ENCODE measurements at regions not wholly inside any gene's neighbourhood (a gene's known extent, or its start where the extent isn't known, plus 50 kb on each side); places are given as distances from the start of the nearest gene placed in this dataset.
"Not testable (repeated sequence)": the region's sequence is repeated elsewhere in the genome, so short reads cannot be mapped to it uniquely, and the experiment has no call there.

DNA sequence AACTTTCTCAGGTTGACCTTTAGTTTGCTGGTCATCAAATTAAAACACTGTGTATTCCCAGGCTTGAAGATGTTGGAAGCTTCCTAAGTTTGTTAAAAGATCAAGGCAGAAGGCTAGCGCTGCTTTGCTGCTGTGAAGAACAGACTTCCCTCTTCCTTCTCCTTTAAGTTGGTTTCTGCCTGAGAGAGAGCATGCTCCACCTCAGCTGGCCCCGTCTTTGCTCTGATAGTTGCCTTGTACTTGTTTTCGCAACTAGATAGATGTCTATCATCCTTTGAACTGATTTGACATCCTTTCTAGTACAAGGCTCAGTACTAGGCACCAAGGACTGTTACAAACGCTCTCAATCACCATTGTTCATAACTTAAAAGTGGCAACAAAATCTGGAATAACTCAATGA lies 177.8 kb upstream of the MKLN1 start:
- DNase-seq = no peak

DNA sequence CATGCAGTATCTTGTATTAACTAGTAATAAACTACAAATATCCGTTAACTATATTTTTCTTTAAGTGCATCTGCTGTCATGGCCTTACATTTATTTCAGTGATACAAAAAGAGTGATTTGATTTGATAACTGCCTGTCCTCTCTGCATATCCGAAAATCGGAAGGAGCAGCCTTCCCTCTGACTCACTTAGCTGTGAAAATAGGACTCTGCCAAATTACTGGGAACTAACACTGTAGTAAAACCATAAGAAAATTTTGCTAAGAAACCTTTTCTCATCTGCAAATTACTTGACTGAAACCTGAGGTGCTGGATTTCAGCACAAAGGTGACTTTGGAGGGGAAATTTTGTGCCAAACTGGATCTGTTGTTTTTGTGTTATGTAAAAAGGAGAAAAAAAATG lies 176.6 kb upstream of the MKLN1 start:
- DNase-seq = no peak

DNA sequence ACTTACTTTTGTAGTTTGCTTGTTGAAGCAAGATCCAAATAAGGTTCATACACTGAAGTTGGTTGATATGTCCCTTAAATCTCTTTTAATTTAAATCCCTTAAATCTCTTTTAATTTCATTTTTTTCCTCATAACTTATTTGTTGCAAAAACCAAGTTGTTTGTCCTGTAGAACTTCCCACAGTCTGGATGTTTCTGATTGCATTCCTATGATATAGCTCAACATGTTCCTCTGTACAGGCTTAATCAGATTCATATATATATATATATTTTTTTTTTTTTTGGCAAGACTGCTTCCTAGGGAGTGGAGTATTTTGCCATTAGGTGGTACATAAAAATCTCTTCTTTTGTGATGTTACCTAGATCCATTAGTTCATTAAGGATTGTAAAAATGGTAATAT lies 174.9 kb upstream of the MKLN1 start:
- no peak for DNase-seq

DNA sequence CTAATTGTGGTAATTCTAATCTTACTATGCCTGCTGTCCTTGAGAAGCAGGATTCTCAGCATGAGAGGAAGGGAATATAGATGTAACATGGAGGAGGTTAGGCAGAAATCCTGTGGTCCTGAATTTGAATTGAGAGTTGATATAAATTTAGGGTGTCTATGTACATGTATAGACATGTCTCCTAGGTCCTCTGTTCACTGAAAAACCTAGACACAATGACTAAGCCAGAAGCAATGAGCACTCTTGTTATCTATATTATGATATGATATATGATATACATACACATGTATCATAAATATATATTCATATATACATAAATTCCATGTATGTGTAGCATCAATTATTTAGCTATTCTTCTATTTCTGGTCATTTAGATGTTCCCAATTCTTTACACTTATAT lies 173.3 kb upstream of the MKLN1 start:
- DNase-seq = no peak

DNA sequence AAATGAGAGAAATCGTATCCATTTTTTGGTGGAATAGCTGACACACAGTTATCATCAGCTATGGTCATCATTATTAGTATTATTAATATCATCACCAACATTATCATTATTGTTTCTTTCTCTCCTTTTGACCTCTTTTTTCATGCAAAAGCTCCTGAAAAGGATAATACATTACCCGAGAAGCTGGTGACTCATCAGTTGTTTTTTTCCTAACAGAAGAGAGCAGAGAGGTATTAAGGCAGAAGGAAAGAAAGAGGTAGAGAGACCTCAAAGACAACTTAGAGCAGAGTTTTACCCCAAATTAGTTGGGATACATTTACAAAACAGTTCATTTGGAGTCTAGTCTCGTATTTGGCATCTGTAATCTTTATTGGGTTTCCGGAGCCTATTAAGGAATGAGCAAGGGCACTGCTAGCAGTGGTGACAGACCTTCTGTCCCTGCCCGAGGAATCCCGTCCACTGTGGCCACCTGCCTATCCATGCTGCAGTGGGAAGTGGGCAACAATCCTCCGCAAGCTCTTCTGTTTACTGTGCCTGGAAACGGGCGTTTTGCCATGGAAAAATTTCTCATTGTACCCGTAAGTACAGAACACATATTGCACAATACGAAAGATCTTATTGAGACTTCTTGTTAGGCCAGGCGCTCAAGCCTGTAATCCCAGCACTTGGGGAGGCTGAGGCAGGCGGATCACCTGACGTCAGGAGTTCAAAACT lies 170.0 kb upstream of the MKLN1 start:
- no peak for DNase-seq

DNA sequence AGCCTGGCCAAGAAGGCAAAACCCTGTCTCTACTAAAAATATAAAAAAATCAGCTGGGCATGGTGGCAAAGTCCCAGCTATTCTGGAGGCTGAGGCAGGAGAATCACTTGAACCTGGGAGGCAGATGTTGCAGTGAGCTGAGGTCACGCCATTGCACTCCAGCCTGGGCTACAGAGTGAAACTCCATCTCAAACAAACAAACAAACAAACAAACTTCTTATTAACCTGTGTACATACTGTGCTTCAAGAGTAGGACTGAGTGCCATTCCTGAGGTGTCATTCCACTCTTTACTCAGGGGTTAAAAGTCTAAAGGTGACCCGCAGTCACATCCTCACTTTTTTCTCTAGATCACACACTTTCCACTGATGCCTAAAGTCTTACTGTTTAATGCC lies 169.4 kb upstream of the MKLN1 start:
- DNase-seq = not testable (repeated sequence)

DNA sequence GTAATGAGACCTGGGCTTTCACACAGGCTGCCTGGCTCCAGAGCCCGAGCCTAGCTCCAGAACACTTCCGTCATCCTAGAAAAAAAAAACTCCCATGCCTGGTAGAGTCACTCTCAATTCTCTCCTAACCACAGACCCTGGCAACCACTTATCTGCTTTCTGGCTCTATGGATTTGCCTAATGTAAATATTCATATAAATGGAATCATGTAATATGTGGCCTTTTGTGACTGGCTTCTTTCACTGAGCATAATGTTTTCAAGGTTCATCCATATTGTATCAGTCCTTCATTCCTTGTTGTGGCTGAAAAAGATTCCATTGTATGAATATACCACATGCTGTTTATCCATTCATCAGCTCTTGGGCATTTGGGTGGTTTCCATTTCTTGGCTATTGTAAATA lies 167.7 kb upstream of the MKLN1 start:
- no peak for DNase-seq

DNA sequence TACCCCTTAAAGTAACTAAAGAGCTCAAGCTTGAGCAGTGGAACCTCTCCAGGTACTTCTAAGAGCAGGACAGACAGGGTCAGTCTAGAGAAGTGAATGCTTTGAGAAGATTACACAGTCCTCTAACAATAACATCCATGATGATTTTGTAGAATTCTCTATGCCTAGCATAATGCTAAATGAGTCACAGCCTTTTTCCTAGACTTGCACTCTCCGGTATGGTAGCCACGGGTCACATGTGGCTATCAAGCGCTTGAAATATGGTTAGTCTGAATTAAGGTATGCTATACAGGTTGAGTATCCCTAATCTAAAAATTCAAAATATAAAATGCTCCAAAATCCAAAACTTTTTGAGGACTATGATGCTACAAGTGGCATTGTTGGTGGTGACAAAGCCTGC lies 166.6 kb upstream of the MKLN1 start:
- no peak for DNase-seq

DNA sequence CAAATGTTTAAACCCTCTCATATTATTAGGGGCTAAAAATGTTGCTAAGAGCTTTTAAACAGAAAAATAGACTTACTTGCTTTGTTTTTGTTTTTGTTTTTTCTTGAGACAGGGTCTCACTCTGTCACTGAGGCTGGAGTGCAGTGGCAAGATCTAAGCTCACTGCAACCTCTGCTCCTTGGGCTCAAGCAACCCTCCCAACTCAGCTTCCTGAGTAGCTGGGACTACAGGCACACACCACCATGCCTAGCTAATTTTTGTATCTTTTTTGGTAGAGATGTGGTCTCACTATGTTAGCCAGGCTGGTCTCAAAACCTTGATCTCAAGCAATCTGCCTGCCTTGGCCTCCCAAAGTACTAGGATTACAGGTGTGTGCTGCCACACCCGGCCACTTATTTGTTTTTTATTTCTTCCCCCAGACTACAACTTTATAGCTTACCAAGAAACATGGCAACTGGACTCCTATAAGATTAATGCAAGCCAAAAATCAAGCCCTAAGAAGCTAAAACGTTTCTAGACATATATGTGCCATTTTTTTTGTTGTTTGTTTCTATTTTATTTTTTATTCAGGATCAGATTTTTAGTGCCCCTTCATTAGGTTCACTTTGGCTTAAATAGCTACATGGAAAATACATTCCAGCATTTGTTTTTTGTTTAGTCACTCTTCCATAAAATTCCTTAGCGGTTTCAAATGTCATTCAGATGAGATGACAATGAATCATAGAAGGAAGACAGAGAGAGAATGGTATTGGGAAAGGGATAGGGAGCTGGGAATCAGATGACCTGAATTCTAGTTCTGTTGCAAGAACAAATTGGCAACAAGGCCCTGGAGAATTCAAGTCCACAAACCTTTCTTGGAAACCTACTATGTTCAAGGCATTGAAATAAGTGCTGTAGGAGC lies 163.4 kb upstream of the MKLN1 start:
- DNase-seq = no peak

DNA sequence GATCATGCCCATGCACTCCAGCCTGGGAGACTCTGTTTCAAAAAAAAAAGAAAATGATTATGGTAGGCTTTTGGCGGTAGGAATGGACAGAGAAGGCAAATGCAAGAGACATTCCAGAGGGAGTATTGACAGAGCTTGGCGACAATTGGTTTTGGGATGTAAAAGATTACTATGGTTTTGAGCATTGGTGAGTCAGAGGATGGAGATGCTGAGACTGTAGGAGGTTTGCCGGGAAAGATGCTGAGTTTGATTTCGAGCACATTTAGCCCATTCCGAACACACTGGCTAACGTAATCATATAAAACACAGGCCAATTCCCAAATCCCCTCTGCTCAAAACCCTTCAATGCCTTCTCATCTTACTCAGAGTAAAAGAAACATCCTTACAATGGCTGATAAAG lies 161.6 kb upstream of the MKLN1 start:
- DNase-seq = no peak

DNA sequence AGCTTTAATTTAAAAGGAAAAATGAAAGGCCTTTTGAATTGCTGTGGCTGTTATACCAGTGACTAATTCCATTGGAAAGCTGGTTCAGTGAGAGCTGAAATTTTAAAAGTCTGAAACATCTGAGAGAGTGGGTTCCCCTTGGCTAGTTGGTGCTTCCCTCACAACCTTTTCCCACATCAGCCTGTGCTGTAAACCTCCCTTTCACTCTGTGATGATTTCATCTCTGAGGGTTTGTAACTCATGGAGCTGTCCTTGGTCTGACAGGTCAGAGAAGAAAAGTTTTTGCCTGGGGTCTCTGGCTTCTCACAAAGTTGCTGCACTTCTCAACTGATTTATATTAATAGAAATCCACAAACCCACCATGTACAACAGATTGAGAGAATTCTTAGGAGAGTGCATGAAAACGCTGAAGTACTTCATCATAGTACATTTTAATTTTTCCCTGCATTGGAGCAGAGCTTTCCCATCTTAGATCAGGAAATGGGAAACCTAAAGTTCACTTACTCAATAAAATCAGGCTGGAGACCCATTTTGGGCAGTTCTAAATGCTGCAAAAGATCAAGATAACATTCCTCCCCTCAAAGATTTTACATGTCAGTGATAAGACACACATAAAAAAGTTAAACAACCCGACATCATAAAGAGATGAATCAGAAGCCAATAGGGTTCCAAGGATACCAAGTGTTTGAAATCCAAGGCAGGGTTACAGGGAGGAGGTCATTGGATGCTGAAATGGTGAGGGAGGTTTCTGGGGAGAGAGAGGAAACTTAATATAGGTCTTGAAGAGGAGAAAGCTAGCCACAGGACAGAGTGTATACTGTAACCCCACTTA lies 157.0 kb upstream of the MKLN1 start:
- DNase-seq = no peak

DNA sequence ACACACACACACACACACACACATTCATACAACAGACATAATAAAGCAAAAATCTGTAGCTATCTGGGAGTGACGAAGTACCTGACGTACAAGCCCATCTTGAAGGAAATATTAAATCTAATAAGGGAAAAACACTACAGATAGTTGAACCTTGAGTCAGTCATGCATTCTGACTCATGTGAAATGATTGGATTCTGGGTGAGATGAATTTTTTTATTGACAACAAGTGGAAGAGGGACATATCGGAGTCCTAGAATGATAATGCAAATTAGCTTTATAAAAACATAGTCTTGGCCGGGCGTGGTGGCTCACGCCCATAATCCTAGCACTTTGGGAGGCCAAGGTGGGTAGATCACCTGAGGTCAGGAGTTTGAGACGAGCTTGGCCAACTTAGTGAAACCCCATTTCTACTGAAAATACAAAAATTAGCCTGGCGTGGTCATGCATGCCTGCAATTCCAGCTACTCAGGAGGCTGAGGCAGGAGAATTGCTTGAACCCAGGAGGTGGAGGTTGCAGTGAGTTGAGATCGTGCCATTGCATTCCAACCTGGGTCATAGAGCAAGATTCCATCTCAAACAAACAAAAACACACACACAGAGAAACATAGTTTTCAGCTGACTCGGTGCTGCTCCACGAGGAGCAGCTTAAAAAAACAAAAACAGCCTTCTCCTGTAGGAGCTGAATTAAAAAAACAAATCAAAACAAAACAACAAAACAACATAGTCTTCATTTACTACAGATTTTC lies 154.4 kb upstream of the MKLN1 start:
- no peak for DNase-seq

DNA sequence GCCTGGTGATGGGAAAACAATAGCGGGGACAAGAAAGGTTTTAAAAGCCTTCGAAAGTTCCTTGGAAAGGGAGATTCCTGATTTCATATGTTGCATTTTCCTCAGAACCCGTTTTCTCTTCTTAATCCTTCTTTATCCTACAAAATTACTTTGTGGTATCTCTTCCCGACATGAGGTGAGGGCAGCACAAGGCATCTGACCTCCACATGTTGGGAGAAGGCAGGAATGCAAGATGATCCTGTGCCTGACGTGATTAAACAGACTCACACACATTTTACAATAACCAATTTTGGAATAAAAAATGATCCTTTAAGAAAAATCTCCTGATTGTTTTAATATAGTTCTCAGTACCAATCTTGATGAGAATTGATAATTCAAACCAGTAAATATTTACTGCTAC lies 153.3 kb upstream of the MKLN1 start:
- no peak for DNase-seq

DNA sequence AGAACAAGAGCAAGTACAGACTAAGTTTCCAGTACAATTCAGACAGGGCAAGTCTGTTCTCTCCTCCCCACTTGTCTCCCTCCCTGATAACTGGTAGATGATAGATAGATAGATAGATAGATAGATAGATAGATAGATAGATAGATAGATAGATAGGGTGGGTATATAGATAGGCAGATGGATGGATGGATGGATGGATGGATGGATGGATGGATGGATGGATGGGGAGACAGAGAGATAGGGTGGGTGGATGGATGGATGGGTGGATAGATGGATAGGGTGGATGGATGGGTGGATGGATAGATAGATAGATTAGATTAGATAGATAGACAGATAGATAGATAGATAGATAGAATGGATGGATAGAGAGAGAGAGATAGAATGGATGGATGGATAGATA lies 152.8 kb upstream of the MKLN1 start:
- no peak for DNase-seq

DNA sequence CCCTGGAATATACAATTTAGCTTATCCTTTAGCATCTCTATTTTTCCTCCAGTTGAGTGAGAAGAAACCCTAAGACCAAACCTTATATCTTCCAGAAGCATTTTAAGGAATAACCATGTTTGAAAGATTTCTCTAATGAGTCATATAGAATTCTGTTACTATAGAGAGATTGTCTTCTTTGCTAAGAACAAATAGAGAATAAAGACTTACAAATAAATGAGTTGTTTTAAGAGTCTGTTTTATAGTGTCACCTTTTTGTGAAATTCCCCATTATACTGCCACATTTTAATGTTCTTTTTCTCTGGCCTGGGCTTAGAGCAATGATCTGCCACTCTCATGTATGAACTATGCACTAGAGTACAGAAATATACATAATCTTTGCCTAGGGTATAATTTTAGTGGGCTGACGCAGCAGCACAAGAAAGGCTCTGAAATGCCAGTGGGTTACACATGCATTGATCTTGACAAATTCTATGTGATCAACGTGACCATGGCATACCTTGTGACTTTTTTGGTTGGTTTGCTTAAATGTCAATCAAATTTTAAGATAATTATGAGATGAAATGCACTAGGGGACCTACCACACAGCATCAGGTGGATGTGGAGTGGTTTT lies 145.1 kb upstream of the MKLN1 start:
- DNase-seq = no peak

DNA sequence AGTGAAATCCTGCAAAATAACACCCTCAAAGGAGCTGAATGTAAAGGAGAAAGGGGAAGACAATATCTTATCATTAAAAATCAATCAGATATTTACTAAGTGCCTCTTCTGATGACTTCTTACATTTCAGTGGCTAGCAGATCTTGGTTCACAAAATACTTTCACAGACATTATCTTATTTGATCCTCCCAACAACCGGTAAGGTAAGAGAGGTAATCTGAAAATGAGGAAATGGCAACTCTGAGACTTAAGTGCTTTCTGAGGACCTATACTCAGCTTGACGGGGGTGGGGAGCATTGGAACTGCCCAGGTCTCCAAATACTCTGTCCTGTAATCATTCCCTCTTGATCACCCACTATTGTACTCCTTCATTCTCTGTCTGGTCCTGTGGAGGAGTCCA lies 144.6 kb upstream of the MKLN1 start:
- DNase-seq = no peak

DNA sequence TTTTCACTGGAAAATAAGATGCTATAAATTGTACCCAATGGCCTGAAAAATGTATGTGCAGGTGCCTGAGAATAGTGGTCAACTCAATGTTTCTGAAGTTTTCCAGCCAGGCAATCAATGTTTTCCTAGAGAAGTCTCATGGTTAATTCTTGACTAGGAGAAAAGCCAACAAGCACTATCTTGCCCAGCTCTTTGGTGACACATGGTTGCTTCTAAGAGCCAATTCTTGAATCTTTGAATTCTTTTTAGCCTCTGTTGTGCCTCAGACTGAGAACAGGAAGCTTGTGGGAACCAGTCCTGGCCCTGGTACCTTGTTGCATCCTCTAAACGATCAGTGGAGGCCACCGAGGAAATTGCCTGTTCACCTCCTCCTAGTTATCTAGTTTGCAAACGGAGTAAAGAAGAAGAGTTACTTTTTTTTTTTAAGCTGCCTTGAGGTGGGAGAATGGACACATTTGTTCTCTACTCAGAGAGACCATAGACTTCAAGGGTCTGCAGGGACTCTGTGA lies 144.0 kb upstream of the MKLN1 start:
- DNase-seq = no peak

DNA sequence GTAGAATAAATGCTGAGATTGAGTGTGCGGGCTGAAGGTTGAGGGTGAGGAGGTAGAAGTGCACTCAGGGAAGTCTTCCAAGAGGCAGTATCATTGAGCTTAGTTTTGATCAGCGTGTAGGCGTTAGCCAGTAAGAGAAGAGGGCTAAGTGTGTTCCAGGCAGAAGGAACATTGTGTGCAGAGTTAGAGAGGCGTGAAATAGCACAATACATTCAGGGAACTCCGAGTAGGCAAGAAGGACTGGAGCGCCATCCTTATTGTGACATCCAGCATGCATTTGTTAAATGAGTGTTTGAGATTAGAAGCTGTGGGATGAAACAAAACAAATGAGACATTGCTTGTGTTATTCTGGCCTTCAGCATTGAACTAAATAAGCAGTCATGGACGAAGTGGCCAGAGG lies 140.9 kb upstream of the MKLN1 start:
- peak in 1 of 2 donors; percentile 11 for DNase-seq

DNA sequence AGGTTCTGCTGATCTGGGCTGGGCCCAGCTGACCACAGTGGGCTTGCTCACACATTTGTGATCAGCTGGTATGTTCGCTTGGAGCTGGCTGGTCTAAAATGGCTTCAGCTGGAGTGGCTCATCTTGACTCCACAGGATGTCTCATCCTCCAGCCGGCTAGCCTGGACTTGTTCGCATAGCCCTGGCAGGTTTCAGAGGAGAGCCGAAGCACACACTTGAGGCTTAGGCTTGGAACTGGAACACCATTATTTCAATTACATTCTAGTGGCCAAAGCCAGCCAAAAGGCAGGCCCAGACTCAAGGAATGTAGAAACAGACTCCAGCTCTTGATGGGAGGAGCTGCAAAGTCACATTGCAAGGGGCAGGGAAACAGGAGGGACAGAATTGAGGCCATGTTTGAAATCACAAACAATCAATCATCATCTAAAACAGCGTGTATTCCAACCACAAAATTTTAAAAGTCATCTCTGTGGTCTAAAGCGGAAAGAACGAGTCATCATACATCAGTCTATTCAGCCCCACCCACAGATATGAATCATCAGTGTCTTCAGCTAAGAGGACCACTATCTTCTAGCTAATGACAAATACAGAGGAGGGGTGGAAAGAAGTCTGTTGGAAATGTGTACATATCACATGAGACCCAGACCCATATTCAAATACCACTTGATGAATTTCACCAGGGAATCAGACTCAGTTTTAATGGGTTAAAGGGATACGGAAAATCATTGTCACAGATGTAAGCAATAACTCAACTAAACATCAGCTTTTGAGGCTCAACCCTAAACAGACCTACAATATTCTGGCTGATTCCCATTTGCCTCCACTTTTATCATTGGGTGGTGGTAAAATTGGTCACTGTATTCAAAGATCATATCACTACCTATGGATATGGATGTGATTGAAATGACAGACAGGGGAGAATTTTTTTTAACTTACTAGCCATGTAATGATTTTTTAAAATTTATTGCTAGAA lies 139.0 kb upstream of the MKLN1 start:
- peak; percentile 92 to 93 for DNase-seq

DNA sequence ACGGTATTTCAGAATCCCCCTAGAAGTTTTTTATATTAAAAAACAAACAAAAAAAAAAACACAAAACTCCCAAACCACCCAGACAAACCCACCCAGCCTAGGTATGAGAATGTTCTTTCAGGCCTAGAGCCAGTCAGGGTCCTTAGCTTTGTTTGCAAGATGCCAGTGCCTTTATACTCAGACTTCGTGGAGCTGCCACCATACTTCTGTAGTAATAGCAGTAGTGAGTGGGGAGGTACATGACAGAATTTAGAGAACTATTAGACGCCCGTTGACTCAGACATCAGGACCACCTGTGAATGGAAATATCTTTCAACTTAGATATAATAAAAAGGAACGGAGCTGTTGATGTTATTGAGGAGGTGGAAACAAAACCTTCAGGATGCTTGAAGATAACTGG lies 138.2 kb upstream of the MKLN1 start:
- no peak for DNase-seq

DNA sequence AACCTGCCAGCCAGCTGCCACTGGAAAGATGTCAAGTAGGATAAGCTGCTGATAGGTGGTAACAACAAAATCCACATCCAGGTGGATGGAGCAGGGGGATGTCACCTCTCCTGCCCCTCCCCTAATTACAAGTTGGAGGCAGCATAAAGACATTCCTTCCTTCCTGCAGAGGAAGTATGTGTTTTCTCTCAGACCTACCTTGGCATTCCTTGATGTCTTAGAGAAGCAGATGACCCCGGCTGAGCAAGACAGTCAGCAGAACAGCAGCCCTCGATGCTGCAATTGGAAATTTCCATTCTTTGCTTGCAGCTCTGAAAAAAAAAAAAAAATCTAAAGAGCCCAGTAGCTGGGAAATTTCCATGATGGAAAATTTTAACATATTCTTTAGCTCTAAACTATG lies 137.5 kb upstream of the MKLN1 start:
- peak; percentile 34 to 37 for DNase-seq
